ENCODE measurements at regions not wholly inside any gene's neighbourhood (a gene's known extent, or its start where the extent isn't known, plus 50 kb on each side); places are given as distances from the start of the nearest gene placed in this dataset.
"Not testable (repeated sequence)": the region's sequence is repeated elsewhere in the genome, so short reads cannot be mapped to it uniquely, and the experiment has no call there.

GRCh38 chr5:163269624-163270023 is 167.8 kb upstream of the CCNG1 start:
- Histone ChIP-seq H3K9me3 (ENCODE audit: low read length) (no peaks in the 10 kb centered on the region), H3K4me3 (ENCODE audit: low read depth, low read length, poor library complexity, severe bottlenecking) (no peak overlapping the region), H3K9ac (ENCODE audit: low read length) (no peak overlapping the region), H2AFZ (ENCODE audit: low read length) (no peak overlapping the region), H3K4me2 (ENCODE audit: low read length) (no peak overlapping the region), H3K9me2 (ENCODE audit: low read depth, low read length) (no peaks in the 10 kb centered on the region), H3K4me1 (ENCODE audit: insufficient read depth, low read length, severe bottlenecking) (no peaks in the 10 kb centered on the region), H3K27me3 (ENCODE audit: insufficient read depth, low read length) (no peaks in the 10 kb centered on the region), H3K36me3 (ENCODE audit: insufficient read depth, low read length) (no peaks in the 10 kb centered on the region), H3K79me2 (ENCODE audit: insufficient read depth, low read length) (no peaks in the 10 kb centered on the region), H3F3A (ENCODE audit: insufficient read depth, low read length) (no peaks in the 10 kb centered on the region), H3K27ac (ENCODE audit: low read depth, low read length, poor library complexity, severe bottlenecking) (no peak overlapping the region), H4K20me1 (ENCODE audit: insufficient read depth, low read length) (no peaks in the 10 kb centered on the region)
- TF ChIP-seq CTCF (IDR thresholded peaks at IDR 0.05; ENCODE audit: low read length) (no peak), EZH2 (IDR thresholded peaks at IDR 0.05; ENCODE audit: borderline replicate concordance, low read length) (no peak)

- H3K27ac ChIP-seq (ENCODE audit: low read depth, low read length, poor library complexity, severe bottlenecking) = no peak overlapping the region
- no peak overlapping the region for H3K9ac ChIP-seq (ENCODE audit: low read length)
- H3K36me3 ChIP-seq (ENCODE audit: insufficient read depth, low read length) = no peaks in the 10 kb centered on the region
- H4K20me1 ChIP-seq (ENCODE audit: insufficient read depth, low read length) = no peaks in the 10 kb centered on the region
- TF ChIP-seq CTCF (IDR thresholded peaks at IDR 0.05; ENCODE audit: low read length) = no peak
- no peak for TF ChIP-seq EZH2 (IDR thresholded peaks at IDR 0.05; ENCODE audit: borderline replicate concordance, low read length)
- H3K4me1 ChIP-seq (ENCODE audit: insufficient read depth, low read length, severe bottlenecking) = no peaks in the 10 kb centered on the region
- H3K9me3 ChIP-seq (ENCODE audit: low read length) = no peaks in the 10 kb centered on the region
- H3K9me2 ChIP-seq (ENCODE audit: low read depth, low read length) = no peaks in the 10 kb centered on the region
- H3F3A ChIP-seq (ENCODE audit: insufficient read depth, low read length) = no peaks in the 10 kb centered on the region
- H3K4me2 ChIP-seq (ENCODE audit: low read length) = no peak overlapping the region
- no peaks in the 10 kb centered on the region for H3K27me3 ChIP-seq (ENCODE audit: insufficient read depth, low read length)
- no peak overlapping the region for H3K4me3 ChIP-seq (ENCODE audit: low read depth, low read length, poor library complexity, severe bottlenecking)
- H2AFZ ChIP-seq (ENCODE audit: low read length) = no peak overlapping the region
- no peaks in the 10 kb centered on the region for H3K79me2 ChIP-seq (ENCODE audit: insufficient read depth, low read length)
Observed at GRCh38 chr5:163276466-163276865, 160.9 kb upstream of the CCNG1 start.

DNA sequence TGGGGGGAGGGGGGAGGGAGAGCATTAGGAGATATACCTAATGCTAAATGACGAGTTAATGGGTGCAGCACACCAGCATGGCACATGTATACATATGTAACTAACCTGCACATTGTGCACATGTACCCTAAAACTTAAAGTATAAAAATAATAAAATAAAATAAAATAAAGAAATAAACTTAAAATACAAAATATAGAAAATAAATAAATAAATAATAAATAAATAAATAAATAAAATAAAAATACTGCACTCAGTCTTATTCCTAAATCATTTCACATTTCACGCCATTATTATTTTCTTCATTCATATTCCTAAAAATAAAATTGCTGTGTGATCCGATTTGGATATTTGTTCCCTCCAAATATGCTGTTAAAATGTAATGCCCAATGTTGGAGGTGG is 156.5 kb upstream of the CCNG1 start:
- H3K27me3 ChIP-seq (ENCODE audit: insufficient read depth, low read length); H4K20me1 ChIP-seq (ENCODE audit: insufficient read depth, low read length); H2AFZ ChIP-seq (ENCODE audit: low read length): not testable (repeated sequence)

GRCh38 chr5:163281512-163281911 is 155.9 kb upstream of the CCNG1 start:
- TF ChIP-seq CTCF (IDR thresholded peaks at IDR 0.05; ENCODE audit: low read length) (no peak), EZH2 (IDR thresholded peaks at IDR 0.05; ENCODE audit: borderline replicate concordance, low read length) (no peak)
- Histone ChIP-seq H3K79me2 (ENCODE audit: insufficient read depth, low read length) (no peaks in the 10 kb centered on the region), H3K36me3 (ENCODE audit: insufficient read depth, low read length) (no peaks in the 10 kb centered on the region)

More for the DNA sequence above, 156.5 kb upstream of the CCNG1 start:
- not testable (repeated sequence) for H3K9ac ChIP-seq (ENCODE audit: low read length); H3K9me2 ChIP-seq (ENCODE audit: low read depth, low read length); H3K36me3 ChIP-seq (ENCODE audit: insufficient read depth, low read length); H3K4me1 ChIP-seq (ENCODE audit: insufficient read depth, low read length, severe bottlenecking); H3K4me2 ChIP-seq (ENCODE audit: low read length); H3K79me2 ChIP-seq (ENCODE audit: insufficient read depth, low read length); H3F3A ChIP-seq (ENCODE audit: insufficient read depth, low read length); H3K4me3 ChIP-seq (ENCODE audit: low read depth, low read length, poor library complexity, severe bottlenecking); H3K27ac ChIP-seq (ENCODE audit: low read depth, low read length, poor library complexity, severe bottlenecking); H3K9me3 ChIP-seq (ENCODE audit: low read length)

More at GRCh38 chr5:163281512-163281911, 155.9 kb upstream of the CCNG1 start:
- Histone ChIP-seq H2AFZ (ENCODE audit: low read length) (no peak overlapping the region), H3K27ac (ENCODE audit: low read depth, low read length, poor library complexity, severe bottlenecking) (no peak overlapping the region), H3K4me1 (ENCODE audit: insufficient read depth, low read length, severe bottlenecking) (no peaks in the 10 kb centered on the region), H3K27me3 (ENCODE audit: insufficient read depth, low read length) (no peaks in the 10 kb centered on the region), H3K9me2 (ENCODE audit: low read depth, low read length) (no peaks in the 10 kb centered on the region), H3K9me3 (ENCODE audit: low read length) (no peaks in the 10 kb centered on the region), H3F3A (ENCODE audit: insufficient read depth, low read length) (no peaks in the 10 kb centered on the region), H3K4me2 (ENCODE audit: low read length) (no peak overlapping the region), H3K9ac (ENCODE audit: low read length) (no peak overlapping the region), H4K20me1 (ENCODE audit: insufficient read depth, low read length) (no peaks in the 10 kb centered on the region), H3K4me3 (ENCODE audit: low read depth, low read length, poor library complexity, severe bottlenecking) (no peak overlapping the region)

All from OCI-LY1 (cell line).